RWPE2 (cell line): ENCODE measurements at regions not wholly inside any gene's neighbourhood (a gene's known extent, or its start where the extent isn't known, plus 50 kb on each side); places are given as distances from the start of the nearest gene placed in this dataset.

Source experiments
- ATAC-seq: fragments of 200-7000 bp; cut with Tn5 transposase; 3 replicates; pipeline ENCODE4 v1.9.1; 2021; ENCODE audit warnings: low read depth
- DNase-seq: peaks from one replicate; pipeline ENCODE4 v3.0.0-alpha.2; 2020; ENCODE audit warnings: low spot score
- H3K27ac ChIP-seq: fragments of 450-650 bp; 2 replicates; pipeline ENCODE4 v1.5.1; 2017; ENCODE audit warnings: mild to moderate bottlenecking; ENCODE audit not compliant: poor library complexity, severe bottlenecking
- H3K27me3 ChIP-seq: fragments of 250-450 bp; sonication (Bioruptor Pico); 2 replicates; pipeline ENCODE4 v1.5.1; 2021; ENCODE audit warnings: mild to moderate bottlenecking, moderate library complexity; ENCODE audit not compliant: insufficient read depth, poor library complexity, severe bottlenecking
- H3K36me3 ChIP-seq: fragments of 250-450 bp; sonication (Bioruptor Pico); 2 replicates; pipeline ENCODE4 v1.5.1; 2020; ENCODE audit warnings: low read depth, mild to moderate bottlenecking, moderate library complexity
- H3K4me1 ChIP-seq: fragments of 250-450 bp; sonication (Bioruptor Pico); 2 replicates; pipeline ENCODE4 v1.5.1; 2021; ENCODE audit warnings: mild to moderate bottlenecking, moderate library complexity; ENCODE audit not compliant: insufficient read depth, poor library complexity, severe bottlenecking
- H3K4me3 ChIP-seq: fragments of 250-450 bp; sonication (Bioruptor Pico); 2 replicates; pipeline ENCODE4 v1.5.1; 2021; ENCODE audit warnings: mild to moderate bottlenecking, moderate library complexity; ENCODE audit not compliant: severe bottlenecking
- H3K9me3 ChIP-seq: fragments of 250-450 bp; sonication (Bioruptor Pico); 2 replicates; pipeline ENCODE4 v1.5.1; 2021; ENCODE audit warnings: mild to moderate bottlenecking, moderate library complexity; ENCODE audit not compliant: severe bottlenecking
- TF ChIP-seq, protein P1 (sequence below): fragments of 450-650 bp; IDR thresholded peaks from one replicate; pipeline ENCODE4 v1.5.1; 2017; ENCODE audit warnings: mild to moderate bottlenecking, moderate library complexity; ENCODE audit not compliant: poor library complexity, severe bottlenecking

GRCh38 chr12:103114296-103115055 lies 157.0 kb downstream of the ASCL1 start:
- TF ChIP-seq, protein P1, sequence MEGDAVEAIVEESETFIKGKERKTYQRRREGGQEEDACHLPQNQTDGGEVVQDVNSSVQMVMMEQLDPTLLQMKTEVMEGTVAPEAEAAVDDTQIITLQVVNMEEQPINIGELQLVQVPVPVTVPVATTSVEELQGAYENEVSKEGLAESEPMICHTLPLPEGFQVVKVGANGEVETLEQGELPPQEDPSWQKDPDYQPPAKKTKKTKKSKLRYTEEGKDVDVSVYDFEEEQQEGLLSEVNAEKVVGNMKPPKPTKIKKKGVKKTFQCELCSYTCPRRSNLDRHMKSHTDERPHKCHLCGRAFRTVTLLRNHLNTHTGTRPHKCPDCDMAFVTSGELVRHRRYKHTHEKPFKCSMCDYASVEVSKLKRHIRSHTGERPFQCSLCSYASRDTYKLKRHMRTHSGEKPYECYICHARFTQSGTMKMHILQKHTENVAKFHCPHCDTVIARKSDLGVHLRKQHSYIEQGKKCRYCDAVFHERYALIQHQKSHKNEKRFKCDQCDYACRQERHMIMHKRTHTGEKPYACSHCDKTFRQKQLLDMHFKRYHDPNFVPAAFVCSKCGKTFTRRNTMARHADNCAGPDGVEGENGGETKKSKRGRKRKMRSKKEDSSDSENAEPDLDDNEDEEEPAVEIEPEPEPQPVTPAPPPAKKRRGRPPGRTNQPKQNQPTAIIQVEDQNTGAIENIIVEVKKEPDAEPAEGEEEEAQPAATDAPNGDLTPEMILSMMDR = no peak
- Histone ChIP-seq H3K27ac (no peak overlapping the region), H3K4me3 (no peak overlapping the region), H3K4me1 (no peaks in the 10 kb centered on the region), H3K27me3 (peaks cover 7% of the 10 kb centered on the region), H3K36me3 (no peaks in the 10 kb centered on the region), H3K9me3 (no peaks in the 10 kb centered on the region)
- no peak for DNase-seq
- no peak for ATAC-seq

- no peaks in the 10 kb centered on the region for H3K4me1 ChIP-seq
- DNase-seq (no peak), ATAC-seq (no peak)
- no peaks in the 10 kb centered on the region for H3K9me3 ChIP-seq
- no peaks in the 10 kb centered on the region for H3K27me3 ChIP-seq
- H3K4me3 ChIP-seq = no peak overlapping the region
- H3K27ac ChIP-seq = no peak overlapping the region
- TF ChIP-seq, protein P1 = no peak
- no peaks in the 10 kb centered on the region for H3K36me3 ChIP-seq
Observed at GRCh38 chr12:103128862-103129501, 171.5 kb downstream of the ASCL1 start.

DNA sequence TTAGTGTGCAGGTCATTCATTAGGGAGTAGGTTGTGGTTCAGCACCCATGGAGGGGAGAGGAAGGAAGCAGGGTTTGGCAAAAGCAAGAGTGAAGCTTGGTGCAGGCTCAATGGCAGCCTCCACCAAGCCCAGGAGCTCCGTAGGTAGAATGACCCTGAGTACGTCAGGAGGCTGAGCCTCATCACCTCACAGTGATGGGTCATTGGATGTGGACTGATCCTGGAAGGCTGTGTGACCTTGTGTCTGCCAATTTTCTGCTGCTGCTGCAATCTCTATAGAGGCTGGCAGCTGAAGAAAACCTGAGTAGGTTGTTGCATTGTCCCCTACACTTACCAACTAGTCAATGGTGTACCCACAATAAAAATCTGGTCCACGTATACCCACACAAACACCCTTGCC lies 173.1 kb downstream of the ASCL1 start:
- TF ChIP-seq, protein P1 = no peak
- no peaks in the 10 kb centered on the region for H3K27me3 ChIP-seq
- no peaks in the 10 kb centered on the region for H3K9me3 ChIP-seq
- DNase-seq = no peak
- no peaks in the 10 kb centered on the region for H3K36me3 ChIP-seq
- no peak for ATAC-seq
- H3K27ac ChIP-seq = no peak overlapping the region
- H3K4me3 ChIP-seq = no peak overlapping the region
- H3K4me1 ChIP-seq = no peaks in the 10 kb centered on the region

- no peak overlapping the region for H3K27ac ChIP-seq
- no peaks in the 10 kb centered on the region for H3K36me3 ChIP-seq
- no peaks in the 10 kb centered on the region for H3K9me3 ChIP-seq
- H3K4me1 ChIP-seq = no peaks in the 10 kb centered on the region
- H3K27me3 ChIP-seq = no peaks in the 10 kb centered on the region
- TF ChIP-seq, protein P1 = no peak
- ATAC-seq (no peak), DNase-seq (no peak)
- H3K4me3 ChIP-seq = no peak overlapping the region
Observed at GRCh38 chr12:103138538-103138937, 181.1 kb downstream of the ASCL1 start.

DNA sequence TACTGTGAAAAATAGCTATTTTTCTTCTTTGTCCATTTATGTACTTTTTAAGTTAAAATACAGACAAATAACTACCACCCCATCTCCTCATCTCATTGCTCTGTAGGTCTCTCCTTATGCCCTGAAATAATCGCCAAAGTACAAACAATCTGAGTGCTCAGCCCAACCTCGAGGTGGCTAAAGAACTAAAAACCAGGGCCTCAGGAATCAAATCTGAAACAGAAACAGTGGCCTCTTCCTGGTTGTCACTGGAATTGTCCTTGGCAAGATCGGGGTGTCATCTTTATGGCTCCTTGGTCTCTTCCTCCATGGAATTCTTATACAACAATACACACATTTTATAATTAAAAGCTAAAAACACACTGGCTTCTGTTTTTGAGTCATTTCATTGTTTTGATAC lies 182.4 kb downstream of the ASCL1 start:
- no peak overlapping the region for H3K27ac ChIP-seq
- H3K27me3 ChIP-seq = no peaks in the 10 kb centered on the region
- TF ChIP-seq, protein P1 = no peak
- ATAC-seq = no peak
- H3K4me3 ChIP-seq = no peak overlapping the region
- no peaks in the 10 kb centered on the region for H3K9me3 ChIP-seq
- no peak for DNase-seq
- no peaks in the 10 kb centered on the region for H3K4me1 ChIP-seq
- H3K36me3 ChIP-seq = no peaks in the 10 kb centered on the region
